Astrocyte (in vitro differentiated cells and primary cell): ENCODE measurements at regions not wholly inside any gene's neighbourhood (a gene's known extent, or its start where the extent isn't known, plus 50 kb on each side); places are given as distances from the start of the nearest gene placed in this dataset.

ENCODE experiments used
- DNase-seq: peaks from one replicate; pipeline ENCODE4 v3.0.0-alpha.2; 2010; ENCODE audit warnings: low read depth
- FAIRE-seq: peaks from 2 replicates; lab custom pipeline; 2011; peaks lifted over from hg19 to GRCh38; lab: Jason Lieb, UNC
- H2AFZ ChIP-seq: 2 replicates; pipeline ENCODE4 v1.6.0; 2012; ENCODE audit warnings: low read depth, low read length, inconsistent platforms
- H3K27ac ChIP-seq: 2 replicates; pipeline ENCODE4 v1.5.1; 2011; ENCODE audit warnings: low read depth, low read length, inconsistent platforms
- H3K27me3 ChIP-seq: 2 replicates; pipeline ENCODE4 v1.6.0; 2011; ENCODE audit warnings: low read length, inconsistent platforms; ENCODE audit not compliant: insufficient read depth
- H3K36me3 ChIP-seq: 2 replicates; pipeline ENCODE4 v1.5.1; 2011; ENCODE audit warnings: low read length, inconsistent platforms; ENCODE audit not compliant: insufficient read depth
- H3K4me1 ChIP-seq: 2 replicates; pipeline ENCODE4 v1.5.1; 2011; ENCODE audit warnings: low read length, inconsistent platforms; ENCODE audit not compliant: insufficient read depth
- H3K4me2 ChIP-seq: 2 replicates; pipeline ENCODE4 v1.6.0; 2012; ENCODE audit warnings: low read length, inconsistent platforms
- H3K4me3 ChIP-seq: 2 replicates; pipeline ENCODE4 v1.5.1; 2011; ENCODE audit warnings: low read depth, mild to moderate bottlenecking, low read length, inconsistent platforms; ENCODE audit not compliant: insufficient read depth
- H3K79me2 ChIP-seq: 2 replicates; pipeline ENCODE4 v1.6.0; 2012; ENCODE audit warnings: mild to moderate bottlenecking, low read length, inconsistent platforms; ENCODE audit not compliant: insufficient read depth
- H3K9ac ChIP-seq: 2 replicates; pipeline ENCODE4 v1.6.0; 2012; ENCODE audit warnings: mild to moderate bottlenecking, low read length, inconsistent platforms
- H3K9me3 ChIP-seq: 2 replicates; pipeline ENCODE4 v1.5.1; 2012; ENCODE audit warnings: low read depth, mild to moderate bottlenecking, low read length, inconsistent platforms; ENCODE audit not compliant: insufficient read depth
- H4K20me1 ChIP-seq: 2 replicates; pipeline ENCODE4 v1.6.0; 2012; ENCODE audit warnings: low read length, inconsistent platforms; ENCODE audit not compliant: insufficient read depth
- H3K27ac Mint-ChIP-seq: one replicate; pipeline ENCODE4 v1.8.0; 2021; ENCODE audit warnings: mild to moderate bottlenecking, mixed read lengths; ENCODE audit not compliant: unreplicated experiment
- H3K27me3 Mint-ChIP-seq: one replicate; pipeline ENCODE4 v1.8.0; 2021; ENCODE audit warnings: low read depth, mixed read lengths; ENCODE audit not compliant: unreplicated experiment
- H3K36me3 Mint-ChIP-seq: one replicate; pipeline ENCODE4 v1.8.0; 2021; ENCODE audit warnings: low read depth, mixed read lengths; ENCODE audit not compliant: unreplicated experiment
- H3K4me1 Mint-ChIP-seq: one replicate; pipeline ENCODE4 v1.8.0; 2021; ENCODE audit warnings: low read depth, mixed read lengths; ENCODE audit not compliant: unreplicated experiment
- H3K4me3 Mint-ChIP-seq: one replicate; pipeline ENCODE4 v1.8.0; 2021; ENCODE audit warnings: mild to moderate bottlenecking, moderate library complexity, mixed read lengths; ENCODE audit not compliant: unreplicated experiment
- H3K9me3 Mint-ChIP-seq: one replicate; pipeline ENCODE4 v1.8.0; 2021; ENCODE audit warnings: mild to moderate bottlenecking, mixed read lengths; ENCODE audit not compliant: unreplicated experiment
- EZH2 ChIP-seq: IDR thresholded peaks from 2 replicates; pipeline ENCODE4 v1.6.1; 2012; ENCODE audit warnings: mild to moderate bottlenecking, low read length, inconsistent platforms; ENCODE audit not compliant: insufficient read depth
- TF ChIP-seq, protein P1 (sequence below): IDR thresholded peaks from 2 replicates; pipeline ENCODE4 v1.5.1; 2011; ENCODE audit warnings: low read depth, mild to moderate bottlenecking, inconsistent platforms, low read length, moderate library complexity; ENCODE audit not compliant: insufficient read depth

DNA sequence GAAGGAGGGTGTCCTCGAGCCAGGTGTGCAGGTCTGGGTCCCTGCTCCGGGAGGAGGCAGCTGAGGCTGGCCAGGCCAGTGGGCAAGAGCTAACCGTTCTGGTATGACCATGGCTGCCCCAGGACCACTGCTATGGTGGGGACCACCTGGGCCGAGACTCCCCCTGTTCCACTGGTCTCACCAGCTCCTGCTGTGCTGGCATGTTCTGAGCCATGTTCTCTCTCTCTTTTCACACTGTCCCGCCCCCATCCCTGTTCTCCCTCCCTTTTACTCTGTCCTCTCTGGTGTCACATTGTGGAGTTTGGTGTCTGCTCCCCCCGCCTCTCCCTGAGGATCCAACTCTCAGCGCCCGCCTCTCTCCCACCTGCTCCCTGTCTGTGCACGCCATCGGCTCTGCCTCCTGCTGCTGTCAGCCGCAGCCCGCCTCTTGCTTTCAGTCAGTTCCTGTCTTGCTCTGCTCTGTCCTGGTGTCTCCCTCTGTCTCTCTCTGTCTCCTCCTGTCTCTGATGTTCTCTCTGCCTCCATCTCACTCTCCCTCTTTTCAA lies 66.4 kb downstream of the LRRC32 start:
- peaks cover 8% of the 10 kb centered on the region for H3K9me3 Mint-ChIP-seq
- peaks cover 8% of the 10 kb centered on the region for H3K4me1 Mint-ChIP-seq
- H3K27ac Mint-ChIP-seq, result no peak overlapping the region
- Histone ChIP-seq H3K27me3 (no peaks in the 10 kb centered on the region), H2AFZ (no peak overlapping the region), H3K27ac (no peak overlapping the region), H4K20me1 (no peaks in the 10 kb centered on the region), H3K4me1 (peaks cover 9% of the 10 kb centered on the region), H3K9ac (no peak overlapping the region), H3K36me3 (no peaks in the 10 kb centered on the region), H3K9me3 (no peaks in the 10 kb centered on the region), H3K4me3 (no peak overlapping the region), H3K79me2 (no peaks in the 10 kb centered on the region), H3K4me2 (no peak overlapping the region)
- DNase-seq (no peak), FAIRE-seq (no peak)
- no peak overlapping the region for H3K4me3 Mint-ChIP-seq
- H3K27me3 Mint-ChIP-seq, result peaks cover 11% of the 10 kb centered on the region
- peaks cover 7% of the 10 kb centered on the region for H3K36me3 Mint-ChIP-seq
- TF ChIP-seq EZH2, result no peak
- TF ChIP-seq, protein P1, sequence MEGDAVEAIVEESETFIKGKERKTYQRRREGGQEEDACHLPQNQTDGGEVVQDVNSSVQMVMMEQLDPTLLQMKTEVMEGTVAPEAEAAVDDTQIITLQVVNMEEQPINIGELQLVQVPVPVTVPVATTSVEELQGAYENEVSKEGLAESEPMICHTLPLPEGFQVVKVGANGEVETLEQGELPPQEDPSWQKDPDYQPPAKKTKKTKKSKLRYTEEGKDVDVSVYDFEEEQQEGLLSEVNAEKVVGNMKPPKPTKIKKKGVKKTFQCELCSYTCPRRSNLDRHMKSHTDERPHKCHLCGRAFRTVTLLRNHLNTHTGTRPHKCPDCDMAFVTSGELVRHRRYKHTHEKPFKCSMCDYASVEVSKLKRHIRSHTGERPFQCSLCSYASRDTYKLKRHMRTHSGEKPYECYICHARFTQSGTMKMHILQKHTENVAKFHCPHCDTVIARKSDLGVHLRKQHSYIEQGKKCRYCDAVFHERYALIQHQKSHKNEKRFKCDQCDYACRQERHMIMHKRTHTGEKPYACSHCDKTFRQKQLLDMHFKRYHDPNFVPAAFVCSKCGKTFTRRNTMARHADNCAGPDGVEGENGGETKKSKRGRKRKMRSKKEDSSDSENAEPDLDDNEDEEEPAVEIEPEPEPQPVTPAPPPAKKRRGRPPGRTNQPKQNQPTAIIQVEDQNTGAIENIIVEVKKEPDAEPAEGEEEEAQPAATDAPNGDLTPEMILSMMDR, result no peak

DNA sequence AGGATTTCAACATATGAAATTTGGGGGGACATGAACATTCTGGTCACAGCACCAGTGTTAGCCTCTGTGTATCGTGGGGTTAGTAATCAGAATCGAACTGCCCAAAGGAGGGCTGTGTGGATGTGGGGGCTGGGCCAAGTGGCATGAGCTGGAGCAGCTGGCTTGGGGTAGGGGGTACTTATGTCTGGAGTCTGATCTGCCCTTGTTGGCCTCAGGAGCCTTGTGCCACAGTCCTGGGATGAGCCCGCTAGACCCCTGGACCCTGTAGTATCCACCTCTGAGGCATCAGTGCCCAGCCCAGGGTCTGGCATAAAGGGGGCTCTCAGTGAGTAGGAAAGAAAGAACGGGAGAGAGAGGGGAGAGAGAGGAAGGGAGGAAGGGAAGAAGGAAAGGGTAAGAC lies 67.3 kb downstream of the LRRC32 start:
- no peak overlapping the region for H3K9ac ChIP-seq

More for the DNA sequence above, 67.3 kb downstream of the LRRC32 start:
- Histone ChIP-seq H3K79me2 (no peaks in the 10 kb centered on the region), H3K4me2 (no peak overlapping the region), H3K9me3 (no peaks in the 10 kb centered on the region), H3K27me3 (no peaks in the 10 kb centered on the region), H2AFZ (no peak overlapping the region), H4K20me1 (no peaks in the 10 kb centered on the region), H3K36me3 (no peaks in the 10 kb centered on the region), H3K4me1 (peaks cover 17% of the 10 kb centered on the region), H3K27ac (no peak overlapping the region), H3K4me3 (no peak overlapping the region)
- Mint-ChIP-seq H3K36me3 (peaks cover 7% of the 10 kb centered on the region), H3K4me1 (peaks cover 14% of the 10 kb centered on the region), H3K27ac (no peak overlapping the region), H3K27me3 (peaks cover 11% of the 10 kb centered on the region), H3K4me3 (no peak overlapping the region), H3K9me3 (peaks cover 8% of the 10 kb centered on the region)
- TF ChIP-seq, protein P1, result no peak
- no peak for TF ChIP-seq EZH2
- no peak for FAIRE-seq
- no peak for DNase-seq
